IPS-15b (cell line): ENCODE measurements at regions not wholly inside any gene's neighbourhood (a gene's known extent, or its start where the extent isn't known, plus 50 kb on each side); places are given as distances from the start of the nearest gene placed in this dataset.

ENCODE experiments used
- H3K27me3 ChIP-seq: one replicate; pipeline ENCODE4 v1.6.1; 2013; ENCODE audit warnings: low read length; ENCODE audit not compliant: control insufficient read depth, insufficient read depth
- H3K36me3 ChIP-seq: one replicate; pipeline ENCODE4 v1.6.1; 2013; ENCODE audit warnings: low read length; ENCODE audit not compliant: control insufficient read depth, insufficient read depth
- H3K4me1 ChIP-seq: one replicate; pipeline ENCODE4 v1.6.1; 2013; ENCODE audit warnings: mild to moderate bottlenecking, low read length; ENCODE audit not compliant: control insufficient read depth, insufficient read depth
- H3K4me3 ChIP-seq: one replicate; pipeline ENCODE4 v1.5.1; 2013; ENCODE audit warnings: low read depth, low read length
- H3K9ac ChIP-seq: one replicate; pipeline ENCODE4 v1.6.1; 2013; ENCODE audit warnings: low read depth, mild to moderate bottlenecking, low read length
- H3K9me3 ChIP-seq: one replicate; pipeline ENCODE4 v1.6.1; 2013; ENCODE audit warnings: mild to moderate bottlenecking, low read length; ENCODE audit not compliant: control insufficient read depth, insufficient read depth

GRCh38 chr14:29078810-29079522, 312.4 kb downstream of the FOXG1 start:
- Histone ChIP-seq H3K9me3 (no peaks in the 10 kb centered on the region), H3K9ac (no peak overlapping the region), H3K27me3 (no peaks in the 10 kb centered on the region), H3K36me3 (no peaks in the 10 kb centered on the region), H3K4me1 (no peaks in the 10 kb centered on the region), H3K4me3 (no peak overlapping the region)

GRCh38 chr14:29085546-29085945, 319.0 kb downstream of the FOXG1 start:
- Histone ChIP-seq H3K27me3 (no peaks in the 10 kb centered on the region), H3K9me3 (no peaks in the 10 kb centered on the region), H3K4me3 (no peak overlapping the region), H3K9ac (no peak overlapping the region), H3K36me3 (no peaks in the 10 kb centered on the region), H3K4me1 (no peaks in the 10 kb centered on the region)

DNA sequence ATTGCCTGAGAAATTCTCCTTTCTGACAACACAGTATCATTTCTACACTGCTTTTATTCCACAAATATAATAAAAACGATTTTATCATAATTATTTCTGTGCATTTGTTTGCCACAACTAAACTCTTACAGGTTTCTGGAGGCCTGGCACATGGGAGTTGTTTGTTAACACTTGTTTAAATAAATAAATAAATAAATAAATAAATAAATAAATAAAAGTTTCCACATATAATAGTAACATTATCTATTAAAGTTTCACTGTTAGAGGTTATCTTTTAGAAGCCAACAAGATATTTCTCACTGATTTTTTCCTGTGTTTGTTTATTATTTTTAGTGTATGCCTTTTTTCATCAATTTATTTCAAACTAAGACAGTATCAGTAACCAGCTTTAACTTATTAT, 323.3 kb downstream of the FOXG1 start:
- Histone ChIP-seq H3K27me3 (no peaks in the 10 kb centered on the region), H3K9me3 (no peaks in the 10 kb centered on the region), H3K36me3 (no peaks in the 10 kb centered on the region), H3K4me1 (no peaks in the 10 kb centered on the region), H3K9ac (no peak overlapping the region), H3K4me3 (no peak overlapping the region)

- no peak overlapping the region for H3K4me3 ChIP-seq
- no peak overlapping the region for H3K9ac ChIP-seq
- no peaks in the 10 kb centered on the region for H3K36me3 ChIP-seq
- no peaks in the 10 kb centered on the region for H3K27me3 ChIP-seq
- no peaks in the 10 kb centered on the region for H3K4me1 ChIP-seq
- H3K9me3 ChIP-seq: no peaks in the 10 kb centered on the region
Measured at GRCh38 chr14:29092121-29092520, 325.5 kb downstream of the FOXG1 start.

- H3K27me3 ChIP-seq: no peaks in the 10 kb centered on the region
- H3K9ac ChIP-seq: no peak overlapping the region
- no peak overlapping the region for H3K4me3 ChIP-seq
- H3K4me1 ChIP-seq: no peaks in the 10 kb centered on the region
- no peaks in the 10 kb centered on the region for H3K36me3 ChIP-seq
- H3K9me3 ChIP-seq: no peaks in the 10 kb centered on the region
Measured at GRCh38 chr14:29097476-29097875, 330.9 kb downstream of the FOXG1 start.

DNA sequence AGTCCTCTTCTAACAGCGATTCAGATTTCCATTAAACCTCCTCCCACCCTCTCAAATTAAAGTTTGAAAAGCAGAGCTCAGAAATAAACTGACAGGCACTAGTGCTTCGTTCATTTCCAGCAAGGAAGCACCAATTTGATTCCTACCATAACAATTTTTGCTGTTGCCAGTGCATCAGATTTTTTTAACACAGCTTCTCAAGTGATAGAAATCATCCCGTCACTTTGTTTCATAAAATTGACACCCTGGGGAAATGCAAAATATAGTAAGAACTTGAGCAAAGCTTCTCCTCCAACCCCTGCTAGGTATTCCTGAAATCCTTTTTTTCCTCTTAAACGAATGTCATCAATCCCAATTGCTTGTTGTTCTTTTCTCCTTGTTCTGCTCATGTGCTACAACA, 332.1 kb downstream of the FOXG1 start:
- H3K4me1 ChIP-seq: no peaks in the 10 kb centered on the region
- H3K4me3 ChIP-seq: no peak overlapping the region
- no peaks in the 10 kb centered on the region for H3K27me3 ChIP-seq
- no peaks in the 10 kb centered on the region for H3K9me3 ChIP-seq
- H3K36me3 ChIP-seq: no peaks in the 10 kb centered on the region
- no peak overlapping the region for H3K9ac ChIP-seq

- Histone ChIP-seq H3K36me3 (no peaks in the 10 kb centered on the region), H3K27me3 (no peaks in the 10 kb centered on the region), H3K9ac (no peak overlapping the region), H3K4me3 (no peak overlapping the region), H3K4me1 (no peaks in the 10 kb centered on the region), H3K9me3 (no peaks in the 10 kb centered on the region)
Measured at GRCh38 chr14:29102266-29102665, 335.7 kb downstream of the FOXG1 start.

- Histone ChIP-seq H3K27me3 (no peaks in the 10 kb centered on the region), H3K9ac (no peak overlapping the region), H3K4me3 (no peak overlapping the region), H3K36me3 (no peaks in the 10 kb centered on the region), H3K9me3 (no peaks in the 10 kb centered on the region), H3K4me1 (no peaks in the 10 kb centered on the region)
Measured at GRCh38 chr14:29102996-29103395, 336.4 kb downstream of the FOXG1 start.

GRCh38 chr14:29108908-29109307, 342.3 kb downstream of the FOXG1 start:
- H3K4me1 ChIP-seq: no peaks in the 10 kb centered on the region
- H3K9ac ChIP-seq: no peak overlapping the region
- H3K4me3 ChIP-seq: no peak overlapping the region
- no peaks in the 10 kb centered on the region for H3K36me3 ChIP-seq
- no peaks in the 10 kb centered on the region for H3K9me3 ChIP-seq
- H3K27me3 ChIP-seq: no peaks in the 10 kb centered on the region

- no peaks in the 10 kb centered on the region for H3K27me3 ChIP-seq
- H3K4me3 ChIP-seq: no peak overlapping the region
- no peaks in the 10 kb centered on the region for H3K36me3 ChIP-seq
- no peaks in the 10 kb centered on the region for H3K4me1 ChIP-seq
- no peaks in the 10 kb centered on the region for H3K9me3 ChIP-seq
- no peak overlapping the region for H3K9ac ChIP-seq
Measured at GRCh38 chr14:29109589-29109988, 343.0 kb downstream of the FOXG1 start.

DNA sequence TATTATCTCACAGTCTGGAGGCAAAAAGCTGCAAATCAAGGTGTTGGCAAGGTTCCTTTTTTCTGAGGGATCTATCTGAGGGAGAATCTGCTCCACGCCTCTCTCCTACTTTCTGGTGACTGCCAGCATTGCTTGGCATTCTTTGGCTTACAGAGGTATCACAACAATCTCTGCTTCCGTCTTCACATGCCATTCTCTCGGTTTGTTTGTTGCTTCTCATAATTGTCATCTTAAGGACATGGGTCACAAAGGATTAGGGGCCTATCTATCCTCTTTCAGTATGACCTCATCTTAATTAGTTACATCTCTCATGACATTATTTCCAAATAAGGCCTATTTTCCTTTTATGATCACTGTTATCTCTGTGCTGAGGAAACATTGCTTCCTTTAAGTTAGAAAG, 345.0 kb downstream of the FOXG1 start:
- H3K27me3 ChIP-seq: no peaks in the 10 kb centered on the region
- no peak overlapping the region for H3K4me3 ChIP-seq
- no peak overlapping the region for H3K9ac ChIP-seq
- no peaks in the 10 kb centered on the region for H3K4me1 ChIP-seq
- no peaks in the 10 kb centered on the region for H3K9me3 ChIP-seq
- no peaks in the 10 kb centered on the region for H3K36me3 ChIP-seq

- H3K9ac ChIP-seq: no peak overlapping the region
- H3K4me3 ChIP-seq: no peak overlapping the region
- H3K27me3 ChIP-seq: no peaks in the 10 kb centered on the region
- no peaks in the 10 kb centered on the region for H3K36me3 ChIP-seq
- no peaks in the 10 kb centered on the region for H3K4me1 ChIP-seq
- H3K9me3 ChIP-seq: no peaks in the 10 kb centered on the region
Measured at GRCh38 chr14:29123017-29123416, 356.4 kb downstream of the FOXG1 start.
